ENCODE measurements at regions not wholly inside any gene's neighbourhood (a gene's known extent, or its start where the extent isn't known, plus 50 kb on each side); places are given as distances from the start of the nearest gene placed in this dataset.
A peak's percentile ranks its signal among the peaks of the same experiment; 100 is the strongest.

DNA sequence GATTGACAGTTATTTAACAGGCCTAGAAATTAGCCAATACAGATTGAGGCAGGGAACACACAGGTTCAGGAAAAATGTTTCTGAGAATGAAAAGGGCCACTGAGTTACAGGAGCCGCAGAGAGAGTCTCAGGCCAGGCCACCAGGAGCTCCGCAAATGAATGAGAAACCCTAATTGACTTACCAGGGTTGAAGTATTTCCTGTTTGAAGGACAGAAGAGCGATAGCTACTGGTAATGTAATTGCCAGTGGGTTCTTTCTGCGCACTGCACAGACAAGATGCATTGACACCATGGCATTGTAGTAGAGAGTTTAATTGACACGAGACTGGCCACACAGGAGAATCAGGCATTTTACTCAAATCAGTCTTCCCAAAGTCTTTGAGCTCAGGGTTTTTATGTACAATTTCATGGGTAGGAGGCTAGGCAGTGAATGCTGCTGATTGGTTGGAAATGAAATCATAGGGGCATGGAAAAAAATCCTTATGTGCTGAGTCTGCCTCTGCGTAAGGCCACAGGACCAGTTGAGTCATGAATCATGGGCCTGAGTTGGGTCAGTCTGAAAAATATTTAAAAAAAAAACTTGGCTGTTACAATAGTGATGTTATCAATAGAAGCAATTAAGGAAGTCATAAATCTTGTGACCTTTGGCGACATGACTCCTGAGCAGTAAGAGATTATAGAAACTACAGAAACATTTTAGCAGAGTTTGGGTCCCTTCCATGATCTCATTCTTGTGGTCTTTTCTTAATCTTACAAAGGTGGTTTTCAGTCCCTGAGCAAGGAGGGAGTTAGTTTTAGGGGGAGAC, 203.8 kb downstream of the CASP12 start:
- H2BK120ac ChIP-seq (ENCODE audit: low read depth, low read length): peak overlapping the region; percentile 11
- H2AK5ac ChIP-seq (ENCODE audit: low read length, severe bottlenecking): no peak overlapping the region
- no peak overlapping the region for H3K4me3 ChIP-seq (ENCODE audit: insufficient read depth in 1 of 2, low read depth in 1 of 2, low read length in 2 of 2)
- H3K79me1 ChIP-seq (replicated peaks; ENCODE audit: low read length, poor library complexity, severe bottlenecking): no peaks in the 10 kb centered on the region
- no peak overlapping the region for H2BK15ac ChIP-seq (ENCODE audit: low read depth, poor library complexity, severe bottlenecking)
- H2BK5ac ChIP-seq (ENCODE audit: low read depth, low read length, poor library complexity, severe bottlenecking): no peak overlapping the region
- DNase-seq: peak; percentile 89
- no peak overlapping the region for H3K23ac ChIP-seq (ENCODE audit: low read length in 2 of 2)
- no peak overlapping the region for H3K4ac ChIP-seq (ENCODE audit: low read depth in 1 of 2, low read length in 2 of 2)
- no peak overlapping the region for H3K27ac ChIP-seq (ENCODE audit: low read length, poor library complexity, severe bottlenecking)
- no peaks in the 10 kb centered on the region for H3K36me3 ChIP-seq (ENCODE audit: control insufficient read depth in 1 of 2, insufficient read depth in 2 of 2, low read depth in 1 of 2, low read length in 2 of 2)
- H3K4me2 ChIP-seq (ENCODE audit: low read length, poor library complexity, severe bottlenecking): no peak overlapping the region
- no peak overlapping the region for H3K14ac ChIP-seq (ENCODE audit: low read length in 2 of 2)
- no peak overlapping the region for H2AFZ ChIP-seq (ENCODE audit: low read depth, low read length)
- no peak overlapping the region for H4K8ac ChIP-seq (ENCODE audit: low read length)
- no peaks in the 10 kb centered on the region for H3K9me3 ChIP-seq (ENCODE audit: control insufficient read depth, low read length)
- H3K9ac ChIP-seq (ENCODE audit: low read length): peak overlapping the region; percentile 60
- no peaks in the 10 kb centered on the region for H3K27me3 ChIP-seq (ENCODE audit: control insufficient read depth in 1 of 2, insufficient read depth in 1 of 2, low read length in 2 of 2)
- 35% methylated on average over 7 of the region's 7 CpGs for WGBS
- H2BK12ac ChIP-seq (ENCODE audit: low read length in 2 of 2): peak overlapping the region in 1 of 2 experiments; percentile 49
- no peaks in the 10 kb centered on the region for H3K4me1 ChIP-seq (ENCODE audit: control insufficient read depth, insufficient read depth, low read depth, low read length)
- H4K91ac ChIP-seq (ENCODE audit: low read length): no peak overlapping the region
- peak overlapping the region; percentile 4 to 34 for H3K18ac ChIP-seq (ENCODE audit: low read depth in 1 of 2, low read length in 2 of 2)

DNA sequence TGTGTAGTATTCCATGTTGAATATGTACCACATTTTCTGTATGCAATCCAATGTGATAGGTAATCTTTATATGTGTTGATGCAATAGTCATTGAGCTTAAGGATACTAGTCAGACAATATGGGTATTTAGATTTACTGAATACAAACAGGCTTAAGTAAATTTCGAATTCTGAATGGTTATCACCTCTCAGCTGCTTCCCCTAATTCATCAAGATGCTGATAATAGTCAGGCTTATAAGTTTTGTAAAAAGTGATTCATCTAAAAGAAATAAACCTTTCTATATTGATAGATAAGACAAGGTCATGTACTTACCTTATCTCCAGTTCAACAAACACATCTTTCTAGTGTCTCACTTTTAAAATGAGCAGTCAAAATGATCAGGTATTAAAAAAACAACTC, 205.5 kb downstream of the CASP12 start:
- Histone ChIP-seq H3K36me3 (ENCODE audit: control insufficient read depth in 1 of 2, insufficient read depth in 2 of 2, low read depth in 1 of 2, low read length in 2 of 2) (no peaks in the 10 kb centered on the region), H3K27me3 (ENCODE audit: control insufficient read depth in 1 of 2, insufficient read depth in 1 of 2, low read length in 2 of 2) (no peaks in the 10 kb centered on the region), H2BK15ac (ENCODE audit: low read depth, poor library complexity, severe bottlenecking) (no peak overlapping the region), H3K27ac (ENCODE audit: low read length, poor library complexity, severe bottlenecking) (no peak overlapping the region), H3K9me3 (ENCODE audit: control insufficient read depth, low read length) (no peaks in the 10 kb centered on the region), H4K8ac (ENCODE audit: low read length) (no peak overlapping the region), H3K9ac (ENCODE audit: low read length) (no peak overlapping the region), H3K14ac (ENCODE audit: low read length in 2 of 2) (no peak overlapping the region), H2BK120ac (ENCODE audit: low read depth, low read length) (no peak overlapping the region), H3K18ac (ENCODE audit: low read depth in 1 of 2, low read length in 2 of 2) (no peak overlapping the region), H2AK5ac (ENCODE audit: low read length, severe bottlenecking) (no peak overlapping the region), H2BK12ac (ENCODE audit: low read length in 2 of 2) (no peak overlapping the region), H3K4me2 (ENCODE audit: low read length, poor library complexity, severe bottlenecking) (no peak overlapping the region), H2BK5ac (ENCODE audit: low read depth, low read length, poor library complexity, severe bottlenecking) (no peak overlapping the region), H3K79me1 (replicated peaks; ENCODE audit: low read length, poor library complexity, severe bottlenecking) (no peaks in the 10 kb centered on the region), H2AFZ (ENCODE audit: low read depth, low read length) (no peak overlapping the region), H3K4me3 (ENCODE audit: insufficient read depth in 1 of 2, low read depth in 1 of 2, low read length in 2 of 2) (no peak overlapping the region), H3K23ac (ENCODE audit: low read length in 2 of 2) (no peak overlapping the region), H3K4ac (ENCODE audit: low read depth in 1 of 2, low read length in 2 of 2) (no peak overlapping the region), H4K91ac (ENCODE audit: low read length) (no peak overlapping the region), H3K4me1 (ENCODE audit: control insufficient read depth, insufficient read depth, low read depth, low read length) (no peaks in the 10 kb centered on the region)
- no CpG with 5 or more reads among the region's 1 CpG for WGBS
- DNase-seq: no peak

DNA sequence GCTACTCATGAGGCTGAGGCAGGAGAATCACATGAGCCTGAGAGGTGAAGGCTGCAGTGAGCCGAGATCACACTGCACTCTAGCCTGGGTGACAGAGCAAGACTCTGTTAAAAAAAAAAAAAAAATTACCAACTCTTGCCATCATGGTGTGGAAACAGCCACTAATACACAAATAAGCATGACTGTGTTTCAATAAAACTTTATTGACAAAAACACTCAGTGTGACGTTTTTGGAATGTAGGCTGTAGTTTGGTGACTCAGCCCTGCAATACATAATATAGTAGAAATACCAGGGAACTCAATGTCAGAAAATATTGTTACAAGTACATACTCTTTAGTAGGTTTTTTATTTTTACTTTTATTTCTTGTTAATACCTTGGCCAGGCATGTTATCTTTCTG, 207.1 kb downstream of the CASP12 start:
- H2AK5ac ChIP-seq (ENCODE audit: low read length, severe bottlenecking): no peak overlapping the region
- H2AFZ ChIP-seq (ENCODE audit: low read depth, low read length): no peak overlapping the region
- 92% methylated on average over 1 of the region's 2 CpGs for WGBS
- no peaks in the 10 kb centered on the region for H3K79me1 ChIP-seq (replicated peaks; ENCODE audit: low read length, poor library complexity, severe bottlenecking)
- no peak overlapping the region for H2BK120ac ChIP-seq (ENCODE audit: low read depth, low read length)
- no peak overlapping the region for H3K27ac ChIP-seq (ENCODE audit: low read length, poor library complexity, severe bottlenecking)
- no peak overlapping the region for H3K9ac ChIP-seq (ENCODE audit: low read length)
- no peak overlapping the region for H2BK15ac ChIP-seq (ENCODE audit: low read depth, poor library complexity, severe bottlenecking)
- no peaks in the 10 kb centered on the region for H3K4me1 ChIP-seq (ENCODE audit: control insufficient read depth, insufficient read depth, low read depth, low read length)
- no peak overlapping the region for H3K4ac ChIP-seq (ENCODE audit: low read depth in 1 of 2, low read length in 2 of 2)
- H3K27me3 ChIP-seq (ENCODE audit: control insufficient read depth in 1 of 2, insufficient read depth in 1 of 2, low read length in 2 of 2): no peaks in the 10 kb centered on the region
- no peak for DNase-seq
- no peak overlapping the region for H3K4me2 ChIP-seq (ENCODE audit: low read length, poor library complexity, severe bottlenecking)
- no peak overlapping the region for H2BK5ac ChIP-seq (ENCODE audit: low read depth, low read length, poor library complexity, severe bottlenecking)
- H4K91ac ChIP-seq (ENCODE audit: low read length): no peak overlapping the region
- no peak overlapping the region for H3K4me3 ChIP-seq (ENCODE audit: insufficient read depth in 1 of 2, low read depth in 1 of 2, low read length in 2 of 2)
- H2BK12ac ChIP-seq (ENCODE audit: low read length in 2 of 2): no peak overlapping the region
- H3K36me3 ChIP-seq (ENCODE audit: control insufficient read depth in 1 of 2, insufficient read depth in 2 of 2, low read depth in 1 of 2, low read length in 2 of 2): no peaks in the 10 kb centered on the region
- no peak overlapping the region for H3K23ac ChIP-seq (ENCODE audit: low read length in 2 of 2)
- no peak overlapping the region for H3K18ac ChIP-seq (ENCODE audit: low read depth in 1 of 2, low read length in 2 of 2)
- no peak overlapping the region for H3K14ac ChIP-seq (ENCODE audit: low read length in 2 of 2)
- no peaks in the 10 kb centered on the region for H3K9me3 ChIP-seq (ENCODE audit: control insufficient read depth, low read length)
- H4K8ac ChIP-seq (ENCODE audit: low read length): no peak overlapping the region

DNA sequence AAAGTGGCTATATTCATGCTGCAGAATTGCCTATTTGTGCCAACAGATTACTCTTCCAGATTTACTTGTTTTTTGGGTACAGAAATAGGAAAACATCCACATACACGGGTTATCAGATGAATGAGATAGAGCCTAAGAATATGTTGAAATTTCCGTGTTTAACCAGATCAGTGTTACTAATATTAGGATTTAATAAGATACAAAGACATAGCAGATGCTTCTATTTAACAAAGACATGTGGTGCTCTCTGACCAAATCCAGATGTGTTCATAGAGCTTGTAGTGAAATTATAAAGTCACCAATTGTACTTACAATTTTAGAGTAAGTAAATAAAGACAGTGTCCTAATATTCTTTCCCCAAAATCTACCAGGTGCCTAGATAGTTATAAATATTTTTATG, 208.0 kb downstream of the CASP12 start:
- Histone ChIP-seq H3K36me3 (ENCODE audit: control insufficient read depth in 1 of 2, insufficient read depth in 2 of 2, low read depth in 1 of 2, low read length in 2 of 2) (no peaks in the 10 kb centered on the region), H2AK5ac (ENCODE audit: low read length, severe bottlenecking) (no peak overlapping the region), H3K4me3 (ENCODE audit: insufficient read depth in 1 of 2, low read depth in 1 of 2, low read length in 2 of 2) (no peak overlapping the region), H3K18ac (ENCODE audit: low read depth in 1 of 2, low read length in 2 of 2) (no peak overlapping the region), H2BK5ac (ENCODE audit: low read depth, low read length, poor library complexity, severe bottlenecking) (no peak overlapping the region), H2AFZ (ENCODE audit: low read depth, low read length) (no peak overlapping the region), H3K4me1 (ENCODE audit: control insufficient read depth, insufficient read depth, low read depth, low read length) (no peaks in the 10 kb centered on the region), H4K8ac (ENCODE audit: low read length) (no peak overlapping the region), H2BK15ac (ENCODE audit: low read depth, poor library complexity, severe bottlenecking) (no peak overlapping the region), H3K9ac (ENCODE audit: low read length) (no peak overlapping the region), H3K4ac (ENCODE audit: low read depth in 1 of 2, low read length in 2 of 2) (no peak overlapping the region), H4K91ac (ENCODE audit: low read length) (no peak overlapping the region), H2BK120ac (ENCODE audit: low read depth, low read length) (no peak overlapping the region), H3K23ac (ENCODE audit: low read length in 2 of 2) (no peak overlapping the region), H2BK12ac (ENCODE audit: low read length in 2 of 2) (no peak overlapping the region), H3K9me3 (ENCODE audit: control insufficient read depth, low read length) (no peaks in the 10 kb centered on the region), H3K27me3 (ENCODE audit: control insufficient read depth in 1 of 2, insufficient read depth in 1 of 2, low read length in 2 of 2) (no peaks in the 10 kb centered on the region), H3K4me2 (ENCODE audit: low read length, poor library complexity, severe bottlenecking) (no peak overlapping the region), H3K14ac (ENCODE audit: low read length in 2 of 2) (no peak overlapping the region), H3K79me1 (replicated peaks; ENCODE audit: low read length, poor library complexity, severe bottlenecking) (no peaks in the 10 kb centered on the region), H3K27ac (ENCODE audit: low read length, poor library complexity, severe bottlenecking) (no peak overlapping the region)
- DNase-seq: no peak
- no CpG with 5 or more reads among the region's 2 CpGs for WGBS
